D341Med (cell line): ENCODE measurements at regions not wholly inside any gene's neighbourhood (a gene's known extent, or its start where the extent isn't known, plus 50 kb on each side); places are given as distances from the start of the nearest gene placed in this dataset.

Experiments used
- DNase-seq: peaks from one replicate; pipeline ENCODE4 v3.0.0; 2012; ENCODE audit warnings: low spot score

DNA sequence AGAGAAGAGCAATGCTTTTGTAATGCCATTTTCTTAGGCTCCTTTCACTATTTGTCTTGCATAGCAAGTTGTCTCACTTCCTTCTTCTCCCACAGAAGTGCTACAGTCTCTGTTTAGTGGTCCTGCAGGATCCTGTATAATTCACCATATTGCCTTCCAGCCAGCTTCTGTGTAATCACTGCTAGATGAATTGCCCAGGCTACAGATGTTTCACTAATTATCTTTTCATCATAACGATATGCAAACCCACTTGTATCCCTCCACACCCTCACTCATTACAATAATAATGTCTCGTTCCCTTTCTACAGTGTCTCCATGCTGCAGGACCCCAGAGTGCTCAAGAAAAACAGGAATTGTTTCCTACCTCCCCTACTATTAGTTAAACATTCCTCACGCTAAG is 402.9 kb downstream of the TBL1XR1 start:
- DNase-seq: no peak

DNA sequence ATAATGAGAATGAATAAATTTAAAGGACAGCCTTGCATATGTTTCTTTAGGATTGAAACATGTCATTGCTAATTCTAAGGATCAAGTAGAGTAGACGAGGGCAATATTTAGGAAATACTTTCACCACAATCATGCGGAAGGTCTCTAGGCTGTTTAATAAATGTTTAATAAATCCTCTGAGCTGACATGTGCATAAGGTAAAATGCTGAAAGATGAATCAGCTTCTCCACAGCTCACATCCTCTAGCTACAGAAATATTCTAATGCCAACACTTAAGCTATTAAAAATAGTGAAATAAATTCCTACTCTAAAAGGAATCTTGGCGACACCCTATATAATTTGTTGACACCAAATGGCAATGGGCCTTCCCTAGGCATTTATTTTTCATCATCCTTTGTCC is 407.3 kb downstream of the TBL1XR1 start:
- no peak for DNase-seq

DNA sequence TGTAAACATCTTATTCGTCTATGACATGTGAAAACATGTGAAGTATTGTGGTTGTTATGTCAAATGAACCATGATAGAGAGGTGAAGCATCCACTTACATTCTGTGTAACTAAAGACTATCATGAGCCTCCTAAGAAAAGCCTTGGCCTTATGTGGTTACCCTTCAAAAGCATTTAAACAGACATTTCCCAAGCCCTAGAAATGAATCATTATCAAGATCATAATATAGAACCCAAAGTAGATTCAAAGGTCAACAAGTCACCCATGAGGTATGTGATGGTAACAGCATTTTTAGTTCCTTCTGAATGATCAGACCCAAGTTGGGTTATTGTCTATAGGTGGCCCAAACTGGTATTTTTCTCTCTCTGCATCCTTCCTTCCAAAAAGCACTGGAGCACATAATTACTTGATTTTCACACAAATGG is 408.0 kb downstream of the TBL1XR1 start:
- no peak for DNase-seq

DNA sequence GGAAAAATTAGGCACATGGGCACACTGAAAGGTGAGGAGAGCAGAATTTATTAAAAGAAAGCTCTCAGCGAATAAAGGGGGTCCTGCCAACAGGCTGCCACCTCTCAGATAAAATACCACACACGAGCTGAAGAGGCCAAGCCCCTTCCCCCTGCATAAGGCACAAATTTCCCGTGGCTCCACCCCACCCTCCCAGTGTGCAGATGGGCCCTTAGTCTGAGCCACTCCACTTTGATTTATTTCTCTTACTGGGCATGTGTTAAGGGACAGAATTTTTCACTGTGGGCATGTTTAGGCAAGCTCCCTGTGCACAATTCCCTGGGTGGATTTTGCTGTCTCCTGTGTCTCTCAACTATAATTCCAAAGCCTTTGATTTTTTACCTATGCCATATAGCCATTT is 409.8 kb downstream of the TBL1XR1 start:
- no peak for DNase-seq

DNA sequence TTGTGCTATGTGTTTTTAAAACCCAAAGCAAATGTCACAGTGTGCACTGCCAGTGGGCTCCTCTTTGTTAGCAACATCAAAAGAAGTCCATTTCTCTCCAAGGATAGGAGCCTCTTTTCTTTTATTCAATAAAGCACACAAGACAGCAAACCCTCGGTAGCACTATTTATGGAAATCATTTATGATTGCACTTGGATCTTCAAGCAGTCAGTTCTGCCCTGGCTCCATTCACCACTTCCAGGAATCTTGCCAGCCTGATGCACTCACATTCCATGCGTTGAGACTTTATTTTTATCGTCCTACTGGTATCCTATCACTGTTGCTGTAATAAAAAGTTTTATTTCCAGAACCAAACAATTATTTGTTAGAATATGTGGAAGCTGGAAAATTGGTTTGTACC is 412.1 kb downstream of the TBL1XR1 start:
- DNase-seq: no peak

DNA sequence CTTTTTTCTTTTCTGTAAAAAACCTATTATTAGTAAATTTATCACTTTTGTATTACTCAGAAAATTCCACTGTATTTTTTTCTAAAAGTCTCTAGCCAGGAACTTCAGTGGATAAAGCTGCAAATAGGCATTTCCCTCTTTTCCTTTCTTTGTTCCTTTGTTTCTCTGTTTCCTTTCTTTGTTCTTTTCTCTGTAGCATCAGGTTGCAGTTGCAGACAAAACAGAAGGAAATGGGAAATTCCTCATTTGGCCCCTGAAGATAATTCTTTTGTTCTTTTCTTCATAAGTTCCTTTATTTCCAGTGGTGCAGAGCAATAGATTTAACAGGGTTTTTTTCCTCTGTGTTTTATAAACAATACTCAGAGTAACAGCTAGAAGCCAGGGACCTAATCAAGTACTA is 416.5 kb downstream of the TBL1XR1 start:
- DNase-seq: no peak

DNA sequence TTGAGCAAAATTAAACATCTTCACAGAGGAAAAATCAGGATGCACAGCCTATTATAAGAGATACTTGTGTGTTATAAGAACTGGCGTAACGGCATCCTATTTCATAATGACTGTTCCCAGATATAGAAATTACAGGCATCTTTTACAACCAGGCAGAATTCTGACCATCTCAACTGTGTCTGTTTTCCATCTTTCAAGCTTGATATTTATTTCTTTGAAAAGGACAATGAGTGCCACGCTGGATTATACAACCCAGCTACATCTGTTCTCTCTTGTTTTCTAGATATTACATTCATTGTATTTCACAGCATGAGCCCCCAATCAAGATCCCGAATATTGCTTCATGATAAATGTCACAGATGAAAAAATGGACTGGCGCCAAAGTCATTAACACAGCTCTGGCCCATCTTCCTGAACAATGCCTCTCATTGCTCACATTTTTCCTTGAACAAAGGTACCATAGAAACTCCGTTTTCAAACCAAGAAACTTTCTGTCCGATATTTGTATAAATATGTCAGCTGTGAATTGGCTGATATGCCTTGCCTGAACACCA is 420.6 kb downstream of the TBL1XR1 start:
- no peak for DNase-seq

DNA sequence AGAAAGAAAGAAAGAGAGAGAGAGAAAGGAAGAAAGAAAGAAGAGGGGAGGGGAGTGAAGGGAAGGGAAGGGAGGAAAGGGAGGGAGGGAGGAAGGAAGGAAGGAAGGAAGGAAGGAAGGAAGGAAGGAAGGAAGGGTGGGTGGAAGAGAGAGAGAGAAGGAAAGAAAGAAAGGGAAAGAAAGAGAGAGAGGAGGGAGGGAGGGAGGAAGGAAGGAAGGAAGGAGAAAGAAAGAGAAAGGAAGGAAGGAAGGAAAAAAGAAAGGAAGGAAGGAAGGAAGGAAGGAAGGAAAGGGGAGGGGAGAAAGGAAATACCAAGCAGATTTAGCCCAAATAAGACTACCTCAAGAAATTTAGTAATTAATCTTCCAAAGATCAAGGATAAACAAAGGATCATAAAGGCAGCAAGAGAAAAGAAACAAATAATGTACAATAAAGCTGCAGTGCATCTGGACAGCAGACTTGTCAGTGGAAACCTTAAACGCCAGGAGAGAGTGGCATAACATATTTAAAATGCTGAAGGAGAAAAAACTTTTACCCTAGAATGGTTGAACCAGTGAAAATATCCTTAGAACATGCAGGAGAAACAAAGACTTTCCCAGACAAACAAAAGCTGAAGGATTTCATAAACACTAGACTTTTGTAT is 427.6 kb downstream of the TBL1XR1 start:
- DNase-seq: no peak

DNA sequence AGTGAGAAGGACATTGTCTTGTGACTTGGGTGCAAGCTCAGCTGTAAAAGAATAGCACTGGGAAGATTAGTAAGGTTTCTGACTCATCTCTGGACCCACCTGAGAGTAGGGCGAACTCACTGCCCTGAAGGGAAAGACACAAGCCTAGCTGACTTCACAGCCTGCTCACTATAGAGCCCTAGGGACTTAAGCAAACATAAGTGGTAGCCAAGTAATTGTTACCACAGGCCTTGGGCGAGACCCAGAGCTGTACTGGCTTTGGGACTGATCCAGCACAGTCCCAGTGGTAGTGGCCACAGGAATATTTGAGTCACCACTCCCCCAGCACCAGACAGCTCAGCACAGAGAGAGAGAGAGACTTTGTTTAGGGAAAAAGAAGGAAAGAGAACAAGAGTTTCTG is 429.9 kb downstream of the TBL1XR1 start:
- DNase-seq: no peak

DNA sequence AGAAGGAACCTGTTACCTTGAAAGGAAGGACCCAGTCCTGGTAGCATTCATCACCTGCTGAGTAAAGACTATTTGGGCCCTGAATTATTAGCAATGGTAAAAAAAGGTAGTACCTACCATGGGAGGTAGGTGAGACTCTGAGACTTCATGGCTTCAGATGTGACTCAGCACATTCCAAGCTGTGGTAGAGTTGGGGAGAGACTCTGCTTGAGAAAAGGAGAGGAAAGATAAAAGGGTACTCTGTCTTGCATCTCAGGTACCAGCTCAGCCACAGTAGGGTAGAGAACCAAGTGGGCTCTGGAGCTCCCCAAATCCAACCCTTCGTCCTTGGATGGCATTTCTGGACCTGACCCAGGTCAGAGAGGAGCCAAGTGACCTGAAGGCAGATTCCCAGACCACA is 430.4 kb downstream of the TBL1XR1 start:
- no peak for DNase-seq

DNA sequence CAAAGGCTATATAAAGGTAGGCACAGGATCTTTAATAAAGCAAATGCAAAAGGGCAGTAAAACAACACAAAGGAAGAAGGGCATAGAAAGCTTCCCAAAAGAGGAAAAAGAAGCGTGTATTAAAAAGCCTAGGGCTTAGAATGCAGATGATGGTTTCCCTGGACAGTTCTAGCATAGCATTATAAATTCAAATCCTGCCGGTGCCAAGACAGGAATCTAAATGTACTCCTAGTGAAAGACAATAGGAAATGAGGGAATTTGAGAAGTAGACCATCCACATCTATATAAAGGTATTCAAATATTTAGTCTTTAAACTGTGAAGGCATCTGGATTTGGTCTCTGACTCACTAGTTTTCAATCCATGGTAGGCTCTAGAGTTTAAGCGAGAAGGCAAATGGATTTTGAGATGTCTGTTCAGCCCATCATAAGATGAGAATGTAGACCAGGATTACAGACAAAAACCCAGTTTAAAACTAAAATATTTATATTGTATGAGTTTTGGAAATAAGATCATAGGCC is 431.8 kb downstream of the TBL1XR1 start:
- DNase-seq: no peak

DNA sequence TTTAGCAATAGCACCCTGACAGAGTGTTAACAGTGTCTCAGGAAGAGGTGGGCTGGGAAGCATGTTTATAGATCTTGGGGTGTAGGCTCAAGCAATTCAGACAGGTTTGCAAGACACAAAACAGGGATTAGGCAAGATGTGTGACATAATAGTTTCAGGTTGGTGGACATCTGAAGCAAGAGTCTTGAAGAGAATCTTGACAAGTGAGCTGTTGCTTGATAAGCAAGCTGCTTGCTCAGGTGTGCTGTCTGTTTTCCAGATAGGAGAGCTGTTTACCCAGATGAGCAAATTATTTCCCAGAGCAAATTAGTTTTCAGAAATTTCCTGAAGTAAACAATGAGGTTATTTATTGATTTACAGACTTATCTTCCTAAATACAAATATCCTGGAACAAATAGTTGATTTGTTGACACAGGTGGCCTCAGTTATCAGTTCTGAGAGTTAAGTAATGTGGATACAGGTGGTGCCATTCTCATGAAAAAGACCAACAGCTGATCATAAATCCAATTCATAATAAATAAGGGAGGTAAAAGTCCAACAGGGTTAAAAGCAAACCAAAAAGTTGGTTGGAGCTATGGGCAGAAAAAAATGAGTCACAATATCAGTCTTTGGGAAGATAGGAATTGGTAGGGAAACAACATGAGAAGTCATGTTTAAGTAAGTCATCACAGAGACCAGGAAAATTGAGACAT is 437.3 kb downstream of the TBL1XR1 start:
- no peak for DNase-seq

DNA sequence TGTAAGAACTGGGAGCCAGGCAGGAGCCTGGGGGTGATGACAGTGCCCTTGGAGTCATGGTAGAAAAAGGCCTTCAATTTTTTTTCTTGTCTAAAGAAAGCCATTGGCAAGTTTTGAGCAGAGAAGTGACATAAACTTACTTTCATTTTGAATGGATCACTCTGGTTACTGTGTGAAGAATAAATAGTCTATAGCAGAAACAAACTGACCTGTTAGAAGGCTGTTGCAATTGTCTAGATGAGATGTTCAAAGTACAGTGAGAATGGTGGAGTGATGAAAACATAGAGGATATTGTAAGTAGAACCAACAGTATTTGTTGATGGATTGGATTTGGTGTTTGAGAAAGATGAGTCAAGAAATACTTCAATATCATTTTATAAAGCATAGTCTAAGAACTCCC is 439.9 kb downstream of the TBL1XR1 start:
- DNase-seq: no peak

DNA sequence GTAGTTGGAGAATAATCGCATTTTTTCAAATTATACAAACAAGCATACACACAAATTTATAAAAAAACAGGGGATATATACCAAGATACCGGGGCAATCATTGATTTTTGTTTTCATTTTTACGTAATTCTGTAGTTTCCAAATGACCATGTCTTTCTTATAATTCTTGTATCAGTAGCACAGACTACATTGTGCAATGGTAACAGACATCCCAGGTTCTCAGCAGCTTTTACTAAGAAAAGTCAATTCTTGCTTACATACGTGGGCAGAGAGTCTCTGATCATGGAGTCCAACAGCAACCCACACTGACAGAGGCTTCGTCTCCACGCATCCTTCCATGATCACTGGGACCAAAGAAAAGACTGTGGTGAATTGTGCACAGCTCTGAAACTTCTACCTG is 441.3 kb downstream of the TBL1XR1 start:
- no peak for DNase-seq

DNA sequence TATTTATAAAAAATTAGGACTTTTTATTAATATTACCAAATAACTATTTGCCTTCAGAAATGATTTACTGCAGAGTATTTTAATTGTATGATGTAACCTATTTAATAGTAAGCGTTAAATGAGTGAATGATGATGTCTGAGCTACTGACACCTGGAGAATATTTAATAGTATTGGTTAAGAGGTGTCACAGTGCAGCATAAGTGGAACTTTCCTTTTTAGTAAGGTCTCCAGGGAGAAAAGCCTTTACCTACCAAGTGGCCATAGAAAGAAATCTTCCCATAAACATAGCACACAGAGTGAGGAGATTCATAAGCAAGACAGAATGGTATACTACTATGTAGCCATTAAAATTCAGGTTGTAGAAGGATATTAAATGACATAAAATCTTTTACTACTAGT is 441.7 kb downstream of the TBL1XR1 start:
- no peak for DNase-seq

DNA sequence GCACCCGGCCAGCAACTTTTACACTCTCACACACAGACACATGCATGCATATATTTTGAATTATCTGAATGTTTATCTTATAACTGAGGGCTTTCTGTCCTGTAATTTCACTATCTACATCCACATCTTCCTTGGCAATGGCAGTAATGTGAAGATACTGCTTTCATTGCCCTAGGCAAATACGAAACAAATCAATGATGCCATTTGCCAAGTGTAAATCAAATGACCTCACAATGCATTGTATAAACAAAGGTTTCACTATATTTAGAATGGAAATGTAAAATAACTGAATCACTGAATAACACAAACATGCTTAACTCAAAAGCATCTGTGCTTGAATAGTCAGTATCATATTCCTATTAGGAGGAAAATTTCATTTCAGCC is 455.6 kb downstream of the TBL1XR1 start:
- no peak for DNase-seq

DNA sequence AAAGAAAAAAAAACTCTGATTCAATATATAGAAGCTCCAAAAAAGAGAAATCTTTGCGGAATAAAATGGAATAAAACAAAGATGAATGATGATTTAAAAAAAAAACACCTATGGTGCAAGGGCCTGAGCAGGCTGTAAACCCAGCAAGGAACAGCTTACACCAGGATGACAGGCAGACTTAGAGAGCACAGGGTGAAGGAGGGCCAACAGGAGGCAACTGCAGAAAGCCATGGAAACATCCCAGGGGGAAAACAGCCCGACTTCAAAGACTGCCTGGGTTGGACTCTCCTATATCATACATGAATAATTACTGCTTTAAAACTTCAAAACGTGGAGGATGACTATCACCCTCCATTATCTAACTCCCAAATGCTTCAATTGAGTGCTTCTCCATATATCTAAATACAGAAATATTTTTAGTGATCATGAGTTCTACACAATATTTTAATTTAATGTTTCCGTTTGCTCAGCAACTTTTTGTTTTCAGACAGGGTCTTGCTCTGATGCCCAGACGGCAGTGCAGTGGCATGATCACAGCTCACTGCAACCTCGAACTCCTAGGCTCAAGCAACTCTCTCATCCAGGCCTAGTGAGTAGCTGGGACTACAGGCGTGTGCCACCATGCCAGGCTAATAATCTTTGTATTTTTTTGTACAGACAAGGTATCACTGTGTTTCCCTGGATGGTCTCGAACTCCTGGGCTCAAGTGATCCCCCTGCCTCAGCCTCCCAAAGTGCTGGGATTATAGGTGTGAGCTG is 456.2 kb downstream of the TBL1XR1 start:
- DNase-seq: no peak

DNA sequence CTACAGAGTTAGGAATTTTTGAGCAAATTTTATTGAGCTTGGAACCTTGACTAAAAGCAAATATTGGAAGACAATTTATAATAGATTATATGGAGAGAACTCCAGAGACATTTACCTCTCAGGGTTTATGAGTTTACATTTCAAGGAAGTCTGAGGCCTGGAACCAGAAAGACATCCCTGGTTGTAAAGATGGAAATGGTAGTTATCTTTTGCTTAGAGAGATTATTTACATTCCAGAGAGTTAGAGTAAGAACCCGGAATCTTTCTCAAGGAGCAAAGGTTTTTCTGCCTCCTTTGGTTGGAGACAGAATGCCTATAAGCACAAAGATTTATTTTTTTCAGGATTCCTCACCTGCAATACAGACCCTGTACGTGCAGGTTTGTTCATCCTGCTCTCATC is 458.1 kb downstream of the TBL1XR1 start:
- DNase-seq: no peak

DNA sequence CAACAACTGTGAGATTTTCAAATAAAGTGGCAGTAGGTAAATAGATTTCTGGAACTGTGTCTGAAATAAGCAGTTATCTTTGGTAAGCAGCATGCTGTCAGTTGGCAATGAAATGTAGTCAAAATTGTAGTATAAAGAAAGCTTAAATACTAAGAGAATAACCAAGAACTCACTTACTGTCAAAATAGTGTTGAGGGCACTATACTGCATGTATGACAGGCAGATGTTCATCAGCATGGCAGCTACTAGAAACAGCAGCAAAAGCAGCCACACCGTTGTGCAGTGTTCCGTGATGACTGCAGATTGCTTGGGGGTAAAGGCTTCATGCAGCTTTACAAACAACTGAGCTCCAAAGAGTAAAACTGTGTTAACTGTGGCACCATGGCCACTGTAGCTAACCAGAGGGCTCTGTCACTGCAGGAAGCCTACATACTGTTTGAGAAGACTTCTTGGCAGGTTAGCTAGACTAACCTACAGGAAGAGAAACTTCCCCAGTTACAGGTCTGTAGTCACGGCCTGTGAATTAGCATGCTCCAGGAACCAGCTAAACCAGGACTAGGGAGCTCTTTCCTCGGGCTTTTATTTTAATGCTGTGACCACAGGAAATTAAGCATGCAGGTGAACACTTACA is 459.7 kb downstream of the TBL1XR1 start:
- no peak for DNase-seq

DNA sequence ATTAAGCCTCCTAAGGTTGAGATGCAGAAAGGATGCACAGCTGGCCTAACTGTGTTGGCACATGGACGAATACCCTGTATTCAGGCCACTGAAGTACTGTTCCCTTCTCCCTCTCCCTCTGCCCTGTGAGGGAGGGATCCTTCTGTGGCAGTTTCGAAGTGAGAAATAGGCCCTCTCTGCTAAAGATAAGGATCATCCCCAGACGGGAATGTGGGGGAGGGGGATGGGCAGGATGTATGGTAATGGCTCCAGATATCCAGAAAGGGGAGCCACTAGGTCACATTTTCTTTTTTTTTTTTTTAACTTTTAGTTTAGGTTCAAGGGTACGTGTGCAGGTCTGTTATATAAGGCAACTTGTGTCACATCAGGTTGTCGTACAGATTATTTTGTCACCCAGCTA is 463.1 kb downstream of the TBL1XR1 start:
- no peak for DNase-seq

DNA sequence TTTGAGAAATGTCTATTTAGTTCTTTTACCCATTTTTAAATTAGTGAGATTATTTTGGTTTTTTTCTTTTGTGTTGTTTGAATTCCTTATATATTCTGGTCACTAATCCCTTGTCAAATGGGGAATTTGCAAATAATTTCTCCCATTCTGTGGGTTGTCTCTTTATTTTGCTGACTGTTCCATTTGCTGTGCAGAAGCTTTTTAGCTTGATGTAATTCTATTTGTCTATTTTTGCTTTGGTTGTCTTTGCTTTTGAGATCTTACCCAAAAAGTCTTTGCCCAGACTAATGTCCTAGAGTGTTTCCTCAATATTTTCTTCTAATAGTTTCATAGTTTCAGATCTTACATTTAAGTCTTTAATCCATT is 472.9 kb downstream of the TBL1XR1 start:
- DNase-seq: no peak

DNA sequence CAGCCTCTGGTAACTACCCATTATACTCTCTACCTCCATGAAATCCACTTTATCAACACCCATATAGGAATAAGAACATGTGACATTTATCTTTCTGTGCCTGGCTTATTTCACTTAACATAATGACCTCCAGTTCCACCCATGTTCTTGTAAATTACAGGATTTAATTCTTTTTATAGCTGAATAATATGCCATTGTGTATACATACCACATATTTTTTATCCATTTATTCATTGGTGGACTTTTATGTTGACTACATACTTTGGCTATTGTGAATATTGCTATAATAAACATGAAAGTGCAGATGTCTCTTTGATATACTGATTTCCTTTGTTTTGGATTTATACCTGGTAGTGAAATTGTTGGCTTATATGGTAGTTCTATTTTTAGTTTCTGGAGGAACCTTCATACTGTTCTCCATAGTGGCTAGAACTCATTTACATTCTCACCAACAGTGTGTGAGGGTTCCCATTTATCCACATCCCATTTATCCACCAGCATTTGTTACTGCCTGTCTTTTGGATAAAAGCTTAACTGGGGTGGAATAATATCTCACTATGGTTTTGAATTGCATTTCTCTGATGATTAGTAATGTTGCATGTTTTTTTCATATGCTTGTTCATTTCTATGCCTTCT is 473.4 kb downstream of the TBL1XR1 start:
- no peak for DNase-seq
